Effector CD4-positive, alpha-beta T cell (primary cell): ENCODE measurements at regions not wholly inside any gene's neighbourhood (a gene's known extent, or its start where the extent isn't known, plus 50 kb on each side); places are given as distances from the start of the nearest gene placed in this dataset.

ENCODE experiments used
- DNase-seq: peaks from one replicate; pipeline ENCODE4 v3.0.0-alpha.2; 2020

DNA sequence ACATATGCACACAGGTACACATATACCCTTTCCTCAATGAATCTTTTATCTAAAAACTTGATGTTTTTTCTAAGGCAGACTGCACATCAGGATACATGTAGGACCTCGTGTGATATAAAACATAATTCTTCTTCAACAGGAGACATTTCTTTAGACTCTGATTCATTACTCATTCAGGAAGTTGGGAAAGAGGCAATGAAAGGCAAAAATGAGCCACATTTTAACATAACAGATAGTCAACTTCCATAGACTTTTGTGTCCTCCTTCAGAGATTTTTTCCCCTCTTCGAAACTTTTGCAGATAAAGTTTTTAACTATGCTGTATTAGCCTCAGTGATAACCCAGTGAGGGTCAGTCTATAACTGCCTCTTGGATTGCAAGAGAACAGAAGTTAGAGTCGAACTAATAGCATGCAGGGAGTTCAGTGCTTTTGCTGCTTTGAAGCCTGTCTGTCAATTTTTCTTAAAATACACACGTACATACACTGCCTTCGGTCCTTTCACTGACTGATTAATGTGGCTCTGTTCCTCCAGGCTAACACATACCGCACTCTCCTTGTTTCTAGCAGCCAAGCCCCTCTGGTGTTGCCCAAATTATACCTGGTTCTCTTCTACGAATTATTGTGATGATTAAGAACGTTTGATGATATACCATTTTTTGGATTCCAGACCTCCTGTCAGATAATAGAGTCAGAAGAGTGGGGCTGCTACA lies 562.5 kb upstream of the MAP3K7 start:
- DNase-seq: no peak

DNA sequence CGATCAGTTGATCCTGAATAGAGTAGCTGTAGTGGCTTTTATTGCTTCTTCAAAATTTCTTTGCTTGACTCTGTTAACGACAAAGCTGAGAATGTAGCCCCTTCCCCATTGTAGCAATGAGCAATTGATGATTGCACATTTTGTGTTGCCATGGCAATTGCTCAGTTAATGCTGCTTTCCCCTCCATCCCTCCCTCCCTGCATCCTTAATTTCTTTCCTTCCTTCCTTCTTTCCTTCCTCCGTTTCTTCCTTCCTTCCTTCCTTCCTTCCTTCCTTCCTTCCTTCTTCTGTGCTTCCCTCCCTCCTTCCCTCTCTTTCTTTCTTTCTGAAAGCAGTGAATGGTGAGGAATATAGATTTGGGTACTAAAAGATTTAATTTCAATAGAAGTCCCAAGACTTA lies 557.3 kb upstream of the MAP3K7 start:
- no peak for DNase-seq

DNA sequence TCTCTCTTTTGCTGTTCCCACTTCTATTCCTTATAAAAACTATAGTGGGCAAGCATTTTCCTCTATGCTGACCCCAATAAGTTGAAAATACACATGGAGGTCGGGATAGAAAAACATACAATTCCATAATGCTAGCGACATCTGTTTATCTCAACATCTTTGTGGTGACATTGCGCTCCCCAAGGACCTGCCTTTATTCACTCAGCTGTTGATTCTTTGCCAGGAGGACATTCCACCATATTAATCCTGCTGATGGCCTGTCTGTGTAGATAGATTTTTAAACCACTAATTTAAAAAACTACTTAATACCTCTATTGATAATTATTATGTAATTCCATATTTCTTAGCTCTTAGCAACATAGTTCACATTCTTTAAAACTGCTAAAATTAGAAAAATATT lies 555.3 kb upstream of the MAP3K7 start:
- DNase-seq: no peak

DNA sequence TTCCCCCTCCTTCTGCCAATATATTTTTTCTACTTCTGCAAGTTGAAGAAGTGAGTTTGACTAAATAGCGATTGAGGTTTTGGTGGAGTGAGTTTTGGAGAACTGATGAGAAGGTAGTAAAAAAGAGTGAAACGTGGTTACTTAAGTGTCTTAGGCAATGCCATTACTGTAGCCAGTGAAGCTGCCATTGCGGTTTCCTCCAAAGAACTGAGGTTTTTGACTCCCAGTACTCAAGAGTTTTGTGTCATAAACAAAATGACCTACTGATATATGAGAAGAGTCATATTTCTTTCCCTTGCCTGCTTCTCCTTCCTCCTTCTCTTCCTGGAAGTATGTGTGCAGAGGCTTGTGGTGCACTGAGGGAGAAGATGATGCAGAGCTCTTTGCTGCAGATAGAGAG lies 554.5 kb upstream of the MAP3K7 start:
- no peak for DNase-seq

DNA sequence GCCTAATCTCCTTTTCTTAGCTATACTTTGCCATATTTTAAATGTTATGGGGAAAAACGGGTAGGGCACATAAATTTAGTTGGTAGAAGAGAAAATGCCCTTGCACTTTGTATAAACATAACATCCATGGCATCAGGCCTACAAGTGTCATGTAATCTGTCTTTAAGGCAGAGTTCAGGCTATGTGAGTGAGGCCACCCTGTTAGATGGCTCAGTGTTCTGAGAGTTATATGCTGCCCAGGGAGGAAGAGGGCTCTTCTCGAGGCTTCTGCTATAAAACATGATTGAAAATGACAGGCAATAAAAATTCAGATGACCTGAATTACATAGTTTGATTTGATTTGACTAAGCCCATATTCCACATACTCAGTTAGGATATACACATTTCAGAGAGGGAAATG lies 553.6 kb upstream of the MAP3K7 start:
- no peak for DNase-seq

DNA sequence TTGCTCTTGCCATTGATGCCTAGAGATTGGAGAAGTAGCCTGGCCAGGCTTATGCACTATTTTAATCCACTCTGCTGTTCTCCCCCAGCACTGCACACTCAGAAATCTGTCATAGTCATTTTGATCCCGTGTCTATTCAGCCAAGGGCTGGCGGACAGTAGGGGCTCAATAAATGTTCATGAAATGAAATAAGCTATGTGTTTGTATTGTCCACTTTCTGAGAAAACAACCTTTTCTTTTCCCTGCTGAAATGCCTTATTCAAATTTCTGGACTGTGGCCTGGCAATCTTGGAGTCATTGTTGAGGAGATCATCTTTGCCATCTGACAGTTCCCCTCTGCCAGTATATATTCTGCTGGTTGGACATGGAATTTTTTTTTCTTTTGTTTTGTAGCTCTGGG lies 550.4 kb upstream of the MAP3K7 start:
- no peak for DNase-seq

DNA sequence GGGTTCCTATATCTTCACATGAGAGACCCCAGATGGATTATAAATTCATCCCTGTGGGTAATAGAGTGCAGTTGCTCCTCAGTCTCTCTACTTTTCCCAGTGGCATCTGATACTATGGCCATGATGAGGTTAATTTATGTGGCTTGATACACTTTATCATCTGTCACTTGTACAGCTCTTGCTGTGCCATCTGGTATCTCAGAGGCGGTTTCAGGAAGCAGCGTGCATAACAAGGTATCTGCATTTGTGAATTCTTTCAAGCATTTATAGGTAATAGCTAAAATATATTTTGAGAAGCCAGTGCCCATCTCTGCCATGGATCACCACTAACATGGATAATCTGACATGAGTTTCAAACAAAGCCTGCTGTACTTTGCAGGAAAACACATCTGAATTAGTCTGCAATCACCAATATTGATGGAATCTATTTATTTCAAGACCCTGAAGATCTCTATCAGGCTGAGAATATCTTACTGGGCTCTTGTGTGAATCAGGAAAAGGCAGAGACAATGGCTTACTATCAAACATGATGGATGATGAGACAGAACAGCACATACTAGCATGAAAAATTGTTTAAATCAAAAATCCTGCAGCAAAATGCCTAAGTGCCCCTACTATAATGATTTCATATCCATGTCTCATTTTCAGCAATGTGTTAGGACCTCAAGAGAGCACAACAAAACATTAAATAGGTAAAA lies 548.7 kb upstream of the MAP3K7 start:
- DNase-seq: no peak

DNA sequence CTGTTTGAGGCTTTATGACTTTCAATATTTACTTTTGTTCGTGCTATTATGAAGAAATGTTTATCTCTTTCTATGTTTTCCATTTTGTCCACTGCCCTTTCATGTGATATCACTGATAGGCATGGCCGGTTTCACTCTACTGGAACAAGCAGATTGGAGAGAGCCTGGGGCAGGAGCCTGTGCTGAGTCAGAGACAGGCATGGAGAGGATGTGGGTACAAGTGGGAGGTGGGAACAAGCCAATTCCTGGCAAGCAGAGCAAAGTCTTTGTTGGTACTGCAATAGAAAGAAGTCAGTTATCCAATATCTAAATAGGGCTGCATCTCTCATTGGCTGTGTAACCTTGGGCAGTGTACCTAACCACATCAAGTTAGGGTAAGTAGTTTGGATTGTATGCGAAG lies 545.6 kb upstream of the MAP3K7 start:
- DNase-seq: no peak

DNA sequence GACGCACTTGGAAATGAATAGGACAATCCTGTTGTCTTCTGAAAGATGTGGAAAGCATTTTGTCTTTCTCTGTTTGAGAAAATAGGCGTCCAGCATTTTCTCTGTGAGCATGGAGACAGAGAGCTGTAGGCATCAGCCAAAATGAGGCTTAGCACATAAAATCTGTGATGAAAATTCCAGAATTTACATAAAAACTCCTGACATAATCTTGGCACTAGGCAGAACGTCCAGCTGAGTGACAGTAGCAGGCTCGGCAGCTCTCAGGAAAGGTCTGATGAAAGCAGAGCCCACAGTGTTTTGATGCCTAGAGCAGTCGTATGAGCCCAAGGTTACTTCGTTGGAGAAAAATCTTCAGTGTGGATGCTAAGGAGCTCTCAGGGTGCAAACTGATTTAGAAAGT lies 543.3 kb upstream of the MAP3K7 start:
- no peak for DNase-seq

DNA sequence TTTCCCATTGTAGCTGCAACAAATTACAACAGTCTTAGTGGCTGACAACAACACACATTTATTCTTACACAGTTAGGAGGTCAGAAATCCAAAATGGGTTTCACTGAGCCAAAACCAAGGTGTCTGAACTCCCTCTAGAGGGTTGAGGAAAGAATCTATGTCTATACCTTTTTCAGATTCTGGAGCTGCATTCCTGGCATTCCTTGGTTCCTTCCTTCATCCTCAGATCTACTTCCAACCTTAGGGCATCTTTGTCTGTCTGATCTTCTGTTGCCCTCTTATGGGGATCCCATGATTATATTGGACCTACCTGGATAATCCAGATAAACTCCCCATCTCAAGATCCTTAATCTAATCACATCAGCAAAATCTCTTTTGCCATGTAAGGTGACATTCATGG lies 540.9 kb upstream of the MAP3K7 start:
- no peak for DNase-seq

DNA sequence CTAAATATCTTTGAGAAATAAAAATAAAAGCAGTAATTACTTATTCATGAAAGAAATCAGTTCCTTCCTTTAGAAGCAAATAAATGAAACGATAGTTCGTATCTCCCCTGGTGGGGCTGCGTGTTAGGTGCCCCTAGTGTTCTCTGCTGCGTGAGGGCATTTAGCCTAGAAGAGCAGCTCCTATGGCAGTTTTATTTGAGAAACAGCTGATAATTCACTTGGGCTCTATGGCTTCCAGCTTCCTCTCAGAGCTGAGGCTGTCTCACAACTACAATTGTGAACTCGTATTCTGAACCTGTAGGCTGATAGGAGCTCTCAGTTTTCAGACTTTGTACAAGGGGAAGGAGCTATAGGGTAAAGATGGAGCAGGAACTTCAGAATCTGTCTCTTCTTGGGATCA lies 540.0 kb upstream of the MAP3K7 start:
- DNase-seq: no peak

DNA sequence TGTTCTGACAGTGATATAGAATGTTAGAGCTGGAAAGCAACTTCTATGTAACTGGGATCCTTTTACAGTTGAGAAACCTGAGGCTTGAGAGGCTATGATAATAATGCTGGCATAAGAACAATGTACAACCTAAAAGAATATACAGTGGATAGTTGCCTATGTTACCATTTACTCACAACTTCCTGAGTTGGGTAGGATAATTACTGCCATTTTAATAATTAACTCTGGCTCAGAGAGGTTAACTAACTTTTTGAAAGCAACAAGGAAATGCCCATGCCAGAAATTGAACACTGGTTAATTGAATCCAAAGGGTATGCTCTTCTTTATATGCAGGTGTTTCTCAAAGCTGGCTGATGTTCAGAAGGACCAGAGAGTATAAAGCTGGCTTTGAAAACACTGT lies 530.7 kb upstream of the MAP3K7 start:
- no peak for DNase-seq

DNA sequence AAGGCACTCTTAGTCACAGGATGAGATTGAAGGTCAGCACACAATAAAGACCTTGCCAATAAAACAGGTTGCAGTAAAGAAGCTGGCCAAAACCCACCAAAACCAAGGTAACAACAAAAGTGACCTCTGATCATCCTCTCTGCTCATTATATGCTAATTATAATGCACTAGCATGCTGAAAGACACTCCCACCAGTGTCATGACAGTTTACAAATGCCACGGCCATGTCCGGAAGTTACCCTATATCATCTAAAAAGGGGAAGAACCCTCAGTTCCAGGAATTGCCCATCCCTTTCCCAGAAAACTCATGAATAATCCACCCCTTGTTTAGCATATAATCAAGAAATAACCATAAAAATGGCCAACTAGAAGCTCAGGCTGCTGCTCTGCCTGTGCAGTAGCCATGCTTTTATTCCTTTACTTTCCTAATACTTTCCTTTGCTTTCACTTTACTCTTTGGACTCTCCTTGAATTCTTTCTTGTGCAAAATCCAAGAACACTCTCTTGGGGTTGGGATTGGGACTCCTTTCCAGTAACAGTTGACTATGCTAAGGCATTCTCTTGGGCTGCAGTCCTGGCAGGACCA lies 527.3 kb upstream of the MAP3K7 start:
- no peak for DNase-seq

DNA sequence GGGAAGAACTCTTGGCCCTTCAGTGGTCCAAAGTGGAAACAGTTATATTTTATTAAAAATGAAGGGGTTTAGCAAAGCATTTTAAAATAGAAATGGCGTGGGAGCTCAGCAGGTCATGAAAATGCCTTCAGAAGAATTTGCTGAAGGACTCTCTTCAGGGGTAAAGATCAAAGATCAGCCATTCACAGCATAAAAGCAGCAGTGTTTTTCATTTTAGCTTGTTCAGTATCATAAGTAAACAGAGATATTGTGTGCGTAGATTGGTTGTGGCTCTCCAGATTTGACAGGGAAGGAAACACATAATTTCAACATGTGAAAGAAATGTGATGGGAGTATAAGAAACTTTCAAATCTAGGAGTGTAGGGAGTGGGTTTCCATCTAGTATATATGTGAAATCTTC lies 519.2 kb upstream of the MAP3K7 start:
- DNase-seq: no peak

DNA sequence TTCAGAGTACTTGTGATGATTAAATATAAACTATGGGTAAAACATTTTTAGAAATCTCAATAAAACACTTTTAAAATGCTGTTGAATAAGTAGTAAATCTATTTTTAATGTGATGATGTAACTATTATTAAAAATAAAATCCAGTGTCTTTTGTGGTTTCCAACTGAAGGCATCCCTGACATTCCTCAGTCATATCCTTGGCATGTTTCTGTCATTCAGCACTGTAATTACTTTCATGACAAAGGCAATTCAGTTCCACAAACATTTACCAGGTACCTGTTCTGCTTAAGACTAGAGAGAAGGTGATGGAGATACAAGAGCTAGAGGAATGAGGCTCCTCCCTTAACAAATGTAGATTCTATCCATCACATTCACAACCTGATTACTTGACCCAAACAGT lies 518.7 kb upstream of the MAP3K7 start:
- DNase-seq: no peak

DNA sequence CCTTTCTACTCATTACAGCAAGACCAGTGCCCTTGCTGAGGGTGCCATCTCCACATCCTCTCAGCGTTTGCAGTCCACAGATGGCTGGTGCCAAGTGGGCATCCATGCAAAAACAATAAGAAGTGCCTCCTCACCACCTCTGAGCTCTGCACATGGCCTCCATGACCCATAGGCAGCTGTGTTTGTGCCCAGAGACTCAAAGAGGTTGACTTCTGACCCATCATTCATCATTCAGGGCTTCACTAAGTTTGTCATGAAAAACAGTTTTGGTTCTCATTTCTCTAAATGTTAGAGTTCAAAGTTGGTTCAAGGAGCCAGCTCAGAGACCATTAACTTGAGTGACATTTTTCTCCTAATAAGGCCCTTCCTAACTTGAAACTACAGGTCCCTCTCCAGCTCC lies 512.6 kb upstream of the MAP3K7 start:
- DNase-seq: no peak

DNA sequence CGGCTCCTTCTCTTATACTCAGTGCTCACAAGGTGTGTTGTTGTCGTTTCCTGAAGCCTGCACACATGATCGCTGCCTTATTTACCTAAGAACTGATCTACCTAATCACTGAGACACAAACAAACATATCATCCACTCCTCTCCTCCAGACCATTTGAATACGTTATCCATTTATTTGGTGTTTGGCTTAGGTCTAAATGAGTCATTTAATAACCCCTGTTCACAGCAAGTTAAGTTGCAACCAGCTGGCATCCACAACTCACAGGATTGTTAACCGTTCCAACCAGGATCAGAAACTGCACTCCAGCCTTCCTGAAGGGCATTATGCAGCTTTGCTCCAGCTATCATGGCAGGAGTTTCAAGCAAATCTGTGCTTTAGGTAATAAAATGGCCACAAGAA lies 511.1 kb upstream of the MAP3K7 start:
- no peak for DNase-seq

DNA sequence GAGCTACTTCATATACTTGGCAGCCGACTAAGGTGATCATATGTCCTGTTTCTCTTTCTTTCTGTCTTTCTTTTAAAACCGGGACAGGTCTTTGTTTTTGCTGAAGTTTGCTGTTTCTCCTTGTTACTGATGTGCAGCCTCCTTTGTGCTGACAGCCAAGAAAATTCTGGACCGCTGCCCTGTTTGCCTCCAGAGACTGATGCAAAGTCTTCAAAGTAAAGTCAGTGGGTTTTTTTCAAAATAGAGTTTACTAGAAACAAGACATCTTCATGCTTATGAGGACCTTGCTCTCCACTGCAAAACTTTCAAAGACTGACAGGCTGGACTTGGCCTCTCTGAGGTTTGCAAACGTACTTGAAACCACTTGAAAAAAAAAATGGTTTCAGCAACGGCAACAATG lies 510.5 kb upstream of the MAP3K7 start:
- no peak for DNase-seq

DNA sequence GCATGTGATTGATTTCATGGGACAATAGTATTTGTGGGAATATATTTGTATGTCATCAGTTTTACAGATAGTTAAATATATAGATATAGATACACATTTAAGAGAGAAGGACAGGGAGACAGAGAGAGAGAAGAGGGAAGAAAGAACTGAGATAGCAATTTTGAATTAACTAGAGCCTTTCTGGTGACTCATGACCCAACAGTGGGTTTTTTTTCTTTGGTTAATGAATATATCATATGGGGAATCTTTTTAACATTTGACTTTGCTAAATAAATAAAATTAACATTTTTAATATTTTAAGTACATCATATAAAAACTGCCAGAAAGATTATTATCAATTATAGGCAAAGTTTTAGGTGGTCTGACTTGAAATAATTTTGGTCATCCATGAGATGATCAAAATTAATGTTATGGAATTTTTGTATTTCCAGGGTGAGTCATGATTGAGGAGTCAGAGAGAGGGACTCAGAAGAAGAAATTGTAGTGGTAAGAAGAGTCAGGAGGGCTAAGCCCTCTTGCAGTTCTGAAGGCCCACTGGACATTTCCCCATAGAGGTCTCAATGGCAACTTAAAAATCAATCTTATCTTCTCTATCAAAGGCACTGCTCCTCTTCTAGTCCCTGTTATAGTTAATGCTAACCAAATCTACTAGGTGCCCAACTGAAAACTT lies 508.1 kb upstream of the MAP3K7 start:
- DNase-seq: no peak

DNA sequence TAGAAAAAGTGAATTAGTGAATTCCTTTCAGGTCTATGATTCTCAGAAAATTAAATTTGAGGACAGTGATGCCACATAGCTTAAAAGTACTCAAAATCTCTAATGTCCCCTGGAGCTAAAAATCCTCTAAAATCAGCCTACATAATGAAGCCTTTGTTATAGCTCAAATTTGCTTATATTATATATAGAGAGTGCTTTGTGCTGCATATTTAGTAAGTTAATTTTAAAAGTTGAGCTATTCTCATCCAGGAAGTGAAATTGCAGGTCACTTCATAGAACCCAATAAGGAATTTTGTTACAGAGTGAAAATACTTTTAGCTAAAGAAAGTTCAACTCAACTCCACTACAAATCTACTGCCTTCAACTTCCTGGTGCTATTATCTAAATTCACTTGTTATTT lies 507.5 kb upstream of the MAP3K7 start:
- DNase-seq: no peak

DNA sequence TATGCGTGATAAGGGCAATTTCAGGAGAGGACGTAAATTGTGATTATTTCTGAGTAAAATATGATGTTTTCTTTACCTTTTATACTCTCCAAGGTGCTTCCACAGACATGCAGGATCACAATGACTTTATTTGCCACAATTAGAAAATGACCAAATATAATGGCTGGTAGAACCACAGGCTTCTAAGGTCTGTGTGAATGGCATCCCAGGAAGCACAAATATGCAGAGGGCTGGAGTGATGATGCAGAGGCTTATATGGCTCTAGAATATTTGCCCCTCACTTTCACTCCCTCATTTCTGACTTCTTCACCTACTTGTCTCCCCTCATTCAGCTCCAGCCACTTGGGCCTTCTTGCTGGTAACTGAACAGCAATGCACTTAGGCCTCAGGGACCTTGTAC lies 502.1 kb upstream of the MAP3K7 start:
- no peak for DNase-seq

DNA sequence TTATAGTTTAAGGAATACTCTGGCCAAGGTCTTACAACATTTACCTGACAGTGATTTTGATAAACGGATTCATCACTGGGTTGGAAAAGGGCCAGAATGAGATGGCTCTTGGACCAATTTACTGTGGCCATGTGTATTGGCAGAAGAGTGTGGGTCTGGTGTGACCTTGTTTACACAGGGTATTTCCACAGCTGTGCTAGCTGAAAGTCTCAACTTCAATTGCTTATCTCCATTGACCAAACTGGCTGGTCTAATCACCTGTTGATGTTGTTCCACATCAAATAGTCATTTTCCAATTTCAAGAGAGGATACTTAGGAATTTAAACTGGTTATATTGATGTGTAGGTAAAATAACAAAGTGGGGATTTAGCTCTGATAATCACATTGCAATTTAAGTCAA lies 501.6 kb upstream of the MAP3K7 start:
- DNase-seq: no peak

DNA sequence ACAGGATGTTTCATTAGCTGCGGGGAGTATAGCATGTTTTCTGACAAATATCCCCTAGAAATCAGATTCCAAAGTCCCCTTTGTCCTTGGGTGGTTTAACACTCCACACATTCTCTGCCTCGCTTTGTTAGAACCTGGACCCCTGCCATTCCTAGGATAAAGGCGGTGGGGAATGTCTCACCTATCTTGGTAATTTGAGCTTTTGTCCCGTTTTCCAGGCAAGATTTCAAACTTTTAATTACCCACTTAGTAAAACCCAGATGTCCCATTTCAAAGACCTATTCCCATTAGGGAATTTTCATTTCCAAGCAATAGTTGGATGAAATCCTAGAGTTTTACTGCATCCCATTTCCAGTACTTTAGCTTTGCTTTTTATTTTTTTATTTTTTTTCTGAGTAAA lies 501.0 kb upstream of the MAP3K7 start:
- DNase-seq: no peak

DNA sequence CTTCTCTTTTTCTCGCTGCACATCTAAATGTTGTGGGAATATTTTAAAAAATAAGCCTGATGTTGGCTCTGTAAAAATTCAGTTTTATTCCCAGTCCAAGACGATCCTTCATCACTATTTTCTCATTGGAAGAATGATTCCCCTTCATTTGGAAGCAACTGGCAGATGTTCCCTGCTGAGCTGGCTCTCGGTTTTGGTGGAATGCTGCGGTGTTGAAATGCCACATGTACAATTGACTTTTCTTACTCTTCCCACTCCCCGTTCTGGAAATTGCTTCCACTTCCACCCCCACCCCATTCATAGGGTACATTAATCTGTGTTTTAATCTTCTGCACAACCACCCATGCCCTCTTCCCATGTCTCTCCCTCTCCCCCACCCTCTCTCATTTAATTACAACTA lies 496.3 kb upstream of the MAP3K7 start:
- DNase-seq: no peak
